Loucy (cell line): ENCODE measurements at regions not wholly inside any gene's neighbourhood (a gene's known extent, or its start where the extent isn't known, plus 50 kb on each side); places are given as distances from the start of the nearest gene placed in this dataset.

Experiments used
- H2AFZ ChIP-seq: fragments of 200-600 bp; sonication (generic); 2 replicates; pipeline ENCODE4 v1.6.0; 2016; ENCODE audit warnings: antibody characterized with exemption, mild to moderate bottlenecking, low read length, moderate library complexity
- H3F3A ChIP-seq: fragments of 200-600 bp; 2 replicates; pipeline ENCODE4 v1.6.0; 2016; ENCODE audit warnings: antibody characterized with exemption, low read depth, mild to moderate bottlenecking
- H3K27me3 ChIP-seq: fragments of 200-600 bp; sonication (generic); 2 replicates; pipeline ENCODE4 v1.6.1; 2014; ENCODE audit warnings: low read length, mild to moderate bottlenecking; ENCODE audit not compliant: insufficient read depth, poor library complexity, severe bottlenecking
- H3K36me3 ChIP-seq: fragments of 200-600 bp; sonication (generic); 2 replicates; pipeline ENCODE4 v1.6.1; 2016; ENCODE audit warnings: low read length; ENCODE audit not compliant: insufficient read depth
- H3K4me1 ChIP-seq: fragments of 200-600 bp; sonication (generic); 2 replicates; pipeline ENCODE4 v1.5.1; 2014; ENCODE audit warnings: low read length, mild to moderate bottlenecking; ENCODE audit not compliant: insufficient read depth, poor library complexity, severe bottlenecking
- H3K4me2 ChIP-seq: fragments of 200-600 bp; sonication (generic); 2 replicates; pipeline ENCODE4 v1.6.0; 2014; ENCODE audit warnings: antibody characterized with exemption, low read length, low read depth, mild to moderate bottlenecking; ENCODE audit not compliant: poor library complexity, severe bottlenecking
- H3K4me3 ChIP-seq: fragments of 200-600 bp; sonication (generic); 2 replicates; pipeline ENCODE4 v1.5.1; 2014; ENCODE audit warnings: low read length, mild to moderate bottlenecking, mixed read lengths; ENCODE audit not compliant: poor library complexity, severe bottlenecking
- H3K79me2 ChIP-seq: fragments of 200-600 bp; sonication (generic); 2 replicates; pipeline ENCODE4 v1.6.1; 2014; ENCODE audit warnings: low read length; ENCODE audit not compliant: insufficient read depth
- H3K9ac ChIP-seq: fragments of 200-600 bp; sonication (generic); 2 replicates; pipeline ENCODE4 v1.6.0; 2014; ENCODE audit warnings: mild to moderate bottlenecking, low read depth, low read length, moderate library complexity; ENCODE audit not compliant: poor library complexity, severe bottlenecking
- H3K9me2 ChIP-seq: fragments of 200-600 bp; sonication (generic); replicated peaks from 2 replicates; pipeline ENCODE4 v1.6.1; 2016; ENCODE audit warnings: low read depth, low read length, mixed read lengths
- H3K9me3 ChIP-seq: fragments of 200-600 bp; sonication (generic); 2 replicates; pipeline ENCODE4 v1.6.1; 2014; ENCODE audit warnings: mild to moderate bottlenecking, antibody characterized with exemption, low read length, low read depth; ENCODE audit not compliant: insufficient read depth
- H4K20me1 ChIP-seq: fragments of 200-600 bp; sonication (generic); 2 replicates; pipeline ENCODE4 v1.6.0; 2014; ENCODE audit warnings: antibody characterized with exemption, low read length, mild to moderate bottlenecking; ENCODE audit not compliant: insufficient read depth, poor library complexity, severe bottlenecking
- CTCF ChIP-seq: fragments of 200-600 bp; sonication (generic); conservative IDR thresholded peaks from 2 replicates; pipeline ENCODE4 v1.5.1; 2014; ENCODE audit warnings: mild to moderate bottlenecking, antibody characterized with exemption, low read length
- EZH2phosphoT487 ChIP-seq: fragments of 200-600 bp; IDR thresholded peaks from 2 replicates; pipeline ENCODE4 v1.6.1; 2018; ENCODE audit warnings: antibody characterized with exemption, mild to moderate bottlenecking, moderate library complexity, borderline replicate concordance

GRCh38 chr14:34356264-34356654 is 105.8 kb downstream of the SPTSSA start:
- Histone ChIP-seq H2AFZ (0 out of 2 replicates have a peak overlapping the region, but pooled peaks have one; percentile 7), H4K20me1 (no peaks in the 10 kb centered on the region), H3K9me2 (no peaks in the 10 kb centered on the region), H3K4me3 (no peak overlapping the region), H3K4me1 (no peaks in the 10 kb centered on the region), H3K79me2 (no peaks in the 10 kb centered on the region), H3K36me3 (no peaks in the 10 kb centered on the region), H3F3A (no peaks in the 10 kb centered on the region), H3K27me3 (no peaks in the 10 kb centered on the region), H3K4me2 (no peak overlapping the region), H3K9me3 (no peaks in the 10 kb centered on the region), H3K9ac (no peak overlapping the region)
- TF ChIP-seq CTCF (no peak), EZH2phosphoT487 (no peak)

GRCh38 chr14:34355584-34356263 is 106.3 kb downstream of the SPTSSA start:
- Histone ChIP-seq H3K9me3 (no peaks in the 10 kb centered on the region), H3K4me1 (no peaks in the 10 kb centered on the region)

GRCh38 chr14:34354556-34354955 is 107.5 kb downstream of the SPTSSA start:
- TF ChIP-seq EZH2phosphoT487 (no peak), CTCF (no peak)
- Histone ChIP-seq H3K27me3 (no peaks in the 10 kb centered on the region), H3K9me3 (no peaks in the 10 kb centered on the region)

More at GRCh38 chr14:34355584-34356263, 106.3 kb downstream of the SPTSSA start:
- no peaks in the 10 kb centered on the region for H4K20me1 ChIP-seq
- H3K9ac ChIP-seq = no peak overlapping the region
- H3K27me3 ChIP-seq = no peaks in the 10 kb centered on the region
- no peak overlapping the region for H3K4me2 ChIP-seq
- TF ChIP-seq EZH2phosphoT487 (no peak), CTCF (no peak)
- no peak overlapping the region for H2AFZ ChIP-seq
- no peaks in the 10 kb centered on the region for H3K36me3 ChIP-seq
- H3K9me2 ChIP-seq = no peaks in the 10 kb centered on the region
- H3F3A ChIP-seq = no peaks in the 10 kb centered on the region
- H3K79me2 ChIP-seq = no peaks in the 10 kb centered on the region
- no peak overlapping the region for H3K4me3 ChIP-seq

More at GRCh38 chr14:34354556-34354955, 107.5 kb downstream of the SPTSSA start:
- Histone ChIP-seq H3K4me3 (no peak overlapping the region), H3K36me3 (no peaks in the 10 kb centered on the region), H3K9me2 (no peaks in the 10 kb centered on the region), H3K4me2 (no peak overlapping the region), H4K20me1 (no peaks in the 10 kb centered on the region), H3K79me2 (no peaks in the 10 kb centered on the region), H3F3A (no peaks in the 10 kb centered on the region), H2AFZ (peak overlapping the region; percentile 25; the same call in 1 of the 2 replicates), H3K9ac (no peak overlapping the region), H3K4me1 (no peaks in the 10 kb centered on the region)
